Lung (tissue), 11 donors: ENCODE measurements at regions not wholly inside any gene's neighbourhood (a gene's known extent, or its start where the extent isn't known, plus 50 kb on each side); places are given as distances from the start of the nearest gene placed in this dataset.

Source experiments
- ATAC-seq: fragments of 200-7000 bp; cut with Tn5 transposase; one replicate; pipeline ENCODE4 v1.9.1; 2020; ENCODE audit warnings: moderate number of reproducible peaks; ENCODE audit not compliant: insufficient read depth, low FRiP score
- DNase-seq, 3 donors: peaks; one replicate each; pipeline ENCODE4 v3.0.0-alpha.2; 2013 to 2017
- H3K27ac ChIP-seq, 2 donors: one replicate each; pipeline ENCODE4 v1.5.1; 2013; ENCODE audit warnings: mild to moderate bottlenecking in 2 of 2, moderate library complexity in 2 of 2, control low read depth in 1 of 2, inconsistent platforms in 1 of 2, low read depth in 1 of 2, low read length in 1 of 2
- H3K27me3 ChIP-seq, 3 donors: one replicate each; pipeline ENCODE4 v1.5.1; 2013; ENCODE audit warnings: low read length in 2 of 3; ENCODE audit not compliant: control insufficient read depth in 3 of 3, insufficient read depth in 3 of 3
- H3K36me3 ChIP-seq, 4 donors: one replicate each; pipeline ENCODE4 v1.5.1; 2013; ENCODE audit warnings: low read length in 4 of 4, mild to moderate bottlenecking in 1 of 4, moderate library complexity in 1 of 4; ENCODE audit not compliant: control insufficient read depth in 4 of 4, insufficient read depth in 4 of 4
- H3K4me1 ChIP-seq, 5 donors: one replicate each; pipeline ENCODE4 v1.5.1; 2013; ENCODE audit warnings: low read length in 5 of 5, mild to moderate bottlenecking in 2 of 5, moderate library complexity in 1 of 5; ENCODE audit not compliant: control insufficient read depth in 5 of 5, insufficient read depth in 5 of 5
- H3K4me3 ChIP-seq: one replicate; pipeline ENCODE4 v1.5.1; 2013; ENCODE audit warnings: mild to moderate bottlenecking, control low read depth, moderate library complexity
- H3K9ac ChIP-seq, 2 donors: one replicate each; pipeline ENCODE4 v1.5.1; 2013; ENCODE audit warnings: low read length in 2 of 2, control low read depth in 1 of 2; ENCODE audit not compliant: insufficient read depth in 1 of 2
- H3K9me3 ChIP-seq, 4 donors: one replicate each; pipeline ENCODE4 v1.5.1; 2013; ENCODE audit warnings: low read length in 3 of 4, mild to moderate bottlenecking in 1 of 4, moderate library complexity in 1 of 4; ENCODE audit not compliant: control insufficient read depth in 4 of 4, insufficient read depth in 3 of 4
- WGBS, 2 donors: extraction: QIAGEN DNeasy Blood & Tissue Kit; methylation state at CpG; one replicate each; pipeline ENCODE4 v1.1.7; 2013; 5-methylcytosine and 5-hydroxymethylcytosine counted together
- TF ChIP-seq, protein P1 (sequence below): IDR thresholded peaks from 2 replicates; pipeline ENCODE4 v1.5.1; 2012; ENCODE audit warnings: mild to moderate bottlenecking; ENCODE audit errors: control extremely low read depth, extremely low read depth
- donor health status: control.
- donor health status: control.
- donor health status: Bipolar disorder and iron deficiency.
- donor health status: healthy.
- donor health status: DM: yes; HTN: yes; CAD: no.

DNA sequence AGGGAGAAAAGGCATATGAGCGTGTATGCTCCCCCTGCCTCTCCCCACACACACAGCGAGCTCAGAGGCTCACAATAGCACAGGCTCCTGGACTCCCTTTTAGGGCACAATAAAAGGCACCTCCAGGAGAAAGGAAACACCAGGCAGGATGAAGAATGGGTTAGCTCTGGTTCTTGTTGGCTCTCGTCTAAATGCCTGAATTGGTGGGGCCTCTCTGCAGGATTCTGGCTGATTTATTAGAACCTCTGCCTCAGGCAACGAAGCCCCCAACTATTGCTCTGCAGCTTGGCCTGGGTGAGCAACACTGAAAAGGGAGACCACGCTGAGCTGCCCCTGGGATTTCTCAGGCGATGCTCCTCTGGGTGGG lies 590.9 kb upstream of the PLXNA2 start:
- Histone ChIP-seq H3K4me3 (no peak overlapping the region), H3K27ac (no peak overlapping the region), H3K27me3 (no peaks in the 10 kb centered on the region), H3K9ac (no peak overlapping the region), H3K9me3 (no peaks in the 10 kb centered on the region), H3K36me3 (no peaks in the 10 kb centered on the region), H3K4me1 (peaks cover 0 to 3% (median 0%) of the 10 kb centered on the region in 5 donors)
- DNase-seq (no peak), ATAC-seq (no peak)
- TF ChIP-seq, protein P1, sequence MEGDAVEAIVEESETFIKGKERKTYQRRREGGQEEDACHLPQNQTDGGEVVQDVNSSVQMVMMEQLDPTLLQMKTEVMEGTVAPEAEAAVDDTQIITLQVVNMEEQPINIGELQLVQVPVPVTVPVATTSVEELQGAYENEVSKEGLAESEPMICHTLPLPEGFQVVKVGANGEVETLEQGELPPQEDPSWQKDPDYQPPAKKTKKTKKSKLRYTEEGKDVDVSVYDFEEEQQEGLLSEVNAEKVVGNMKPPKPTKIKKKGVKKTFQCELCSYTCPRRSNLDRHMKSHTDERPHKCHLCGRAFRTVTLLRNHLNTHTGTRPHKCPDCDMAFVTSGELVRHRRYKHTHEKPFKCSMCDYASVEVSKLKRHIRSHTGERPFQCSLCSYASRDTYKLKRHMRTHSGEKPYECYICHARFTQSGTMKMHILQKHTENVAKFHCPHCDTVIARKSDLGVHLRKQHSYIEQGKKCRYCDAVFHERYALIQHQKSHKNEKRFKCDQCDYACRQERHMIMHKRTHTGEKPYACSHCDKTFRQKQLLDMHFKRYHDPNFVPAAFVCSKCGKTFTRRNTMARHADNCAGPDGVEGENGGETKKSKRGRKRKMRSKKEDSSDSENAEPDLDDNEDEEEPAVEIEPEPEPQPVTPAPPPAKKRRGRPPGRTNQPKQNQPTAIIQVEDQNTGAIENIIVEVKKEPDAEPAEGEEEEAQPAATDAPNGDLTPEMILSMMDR, result no peak
- WGBS, 2 donors, result 70 to 83% methylated on average over 6 of the region's 6 CpGs

DNA sequence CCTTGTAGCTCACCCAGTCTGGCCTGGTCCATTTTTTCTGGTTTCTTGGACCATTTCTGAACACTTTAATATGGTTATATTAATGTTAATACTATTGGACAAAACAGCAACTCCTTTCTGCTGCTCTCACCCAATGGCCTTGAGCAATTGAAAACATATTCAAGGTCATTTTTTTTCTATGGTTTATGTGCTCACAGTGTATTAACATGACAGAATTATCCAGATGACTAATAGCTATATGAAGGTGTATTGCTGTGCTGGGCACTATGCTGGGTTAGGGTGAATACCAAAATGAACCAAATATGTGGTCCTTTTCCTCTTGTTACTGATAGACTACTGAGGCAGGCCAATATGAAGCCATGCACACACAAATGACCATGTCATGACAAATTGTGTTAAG lies 591.6 kb upstream of the PLXNA2 start:
- Histone ChIP-seq H3K27ac (no peak overlapping the region), H3K4me3 (no peak overlapping the region), H3K27me3 (no peaks in the 10 kb centered on the region), H3K9ac (no peak overlapping the region), H3K36me3 (no peaks in the 10 kb centered on the region), H3K4me1 (no peaks in the 10 kb centered on the region), H3K9me3 (no peaks in the 10 kb centered on the region)
- DNase-seq (no peak), ATAC-seq (no peak)
- TF ChIP-seq, protein P1, result no peak

DNA sequence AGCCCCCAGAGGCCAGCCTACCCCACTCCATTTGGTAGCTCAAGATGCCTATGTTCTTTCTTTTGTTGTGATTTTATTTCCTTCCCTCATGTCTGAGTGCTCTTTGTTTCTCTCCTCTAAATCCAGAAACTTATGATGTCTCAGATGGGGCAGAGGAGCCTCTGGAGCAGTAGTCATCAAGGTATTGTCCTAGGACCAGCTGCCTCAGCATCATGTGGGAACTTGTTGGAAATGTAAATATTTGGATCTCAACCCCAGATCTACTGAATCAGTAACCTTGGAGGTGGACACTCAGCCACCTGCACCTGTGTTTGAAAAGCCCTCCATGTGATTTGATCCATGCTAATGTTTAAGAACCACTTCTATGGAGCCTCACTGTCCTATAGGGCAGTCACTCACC lies 593.1 kb upstream of the PLXNA2 start:
- Histone ChIP-seq H3K9ac (no peak overlapping the region), H3K4me3 (no peak overlapping the region), H3K4me1 (no peaks in the 10 kb centered on the region), H3K9me3 (no peaks in the 10 kb centered on the region), H3K36me3 (no peaks in the 10 kb centered on the region), H3K27ac (no peak overlapping the region), H3K27me3 (no peaks in the 10 kb centered on the region)
- DNase-seq, result no peak
- TF ChIP-seq, protein P1, result no peak
- ATAC-seq, result no peak

DNA sequence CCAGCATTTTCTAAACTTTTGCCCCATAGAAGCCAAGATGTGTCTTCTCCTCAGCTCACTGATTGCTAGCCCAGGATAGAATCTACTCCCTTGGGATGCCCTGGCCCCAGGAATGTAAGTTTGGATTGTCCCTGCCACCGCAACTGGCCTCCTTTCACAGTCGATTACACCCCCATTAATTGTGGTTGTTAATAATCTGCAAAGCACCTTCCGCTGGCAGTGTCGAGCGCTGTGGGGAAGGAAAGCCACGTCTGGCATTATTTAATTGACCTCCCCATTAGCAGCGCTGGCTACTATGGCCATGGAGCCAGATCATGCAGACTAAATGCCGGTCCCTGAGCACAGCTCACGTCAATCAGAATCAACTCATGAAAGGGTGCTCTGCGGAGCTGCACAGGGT lies 597.3 kb upstream of the PLXNA2 start:
- DNase-seq (no peak), ATAC-seq (no peak)
- Histone ChIP-seq H3K4me3 (no peak overlapping the region), H3K9ac (no peak overlapping the region), H3K27ac (no peak overlapping the region), H3K36me3 (no peaks in the 10 kb centered on the region), H3K27me3 (no peaks in the 10 kb centered on the region), H3K4me1 (no peaks in the 10 kb centered on the region), H3K9me3 (no peaks in the 10 kb centered on the region)
- TF ChIP-seq, protein P1, result no peak
- WGBS, 2 donors, result 90 to 91% methylated on average over 10 of the region's 10 CpGs
